B cell (primary cell): ENCODE measurements at regions not wholly inside any gene's neighbourhood (a gene's known extent, or its start where the extent isn't known, plus 50 kb on each side); places are given as distances from the start of the nearest gene placed in this dataset.
A peak's percentile ranks its signal among the peaks of the same experiment; 100 is the strongest.

Source experiments
- ATAC-seq: fragments of 200-7000 bp; cut with Tn5 transposase; one replicate; pipeline ENCODE4 v1.10.0; 2021; ENCODE audit warnings: low read depth, mild to moderate bottlenecking, moderate number of reproducible peaks, moderate library complexity
- CTCF ChIA-PET: fragments of 350-600 bp; sonication (Branson Sonifier 250); formaldehyde crosslinking; loops from one replicate; lab custom pipeline; 2021; ENCODE audit warnings: antibody characterized with exemption, inconsistent platforms; lab: Charles Lee
- POLR2A ChIA-PET: fragments of 350-600 bp; sonication (Branson Sonifier 250); formaldehyde crosslinking; loops from one replicate; lab custom pipeline; 2021; ENCODE audit warnings: antibody characterized with exemption; lab: Charles Lee
- DNase-seq: peaks from one replicate; pipeline ENCODE4 v3.0.0; 2013
- H2AFZ ChIP-seq: 2 replicates; pipeline ENCODE4 v1.6.1; 2012; ENCODE audit warnings: mild to moderate bottlenecking, low read depth, low read length; ENCODE audit not compliant: insufficient read depth, poor library complexity, severe bottlenecking
- H3K27ac ChIP-seq, 2 donors: 1 replicate in 1 of 2; 2 replicates in 1 of 2; pipeline ENCODE4 v1.5.1; 2012 to 2013; ENCODE audit warnings: low read length in 2 of 2, mild to moderate bottlenecking in 2 of 2, moderate library complexity in 1 of 2
- H3K27me3 ChIP-seq, 4 experiments: fragments of 200-600 bp in 1 of 4; sonication (generic) in 1 of 4; replicated peaks in 1 of 4; 1 replicate in 2 of 4; 2 replicates in 2 of 4; pipeline versions ENCODE4 v1.6.1 to v1.7.0; 2013 to 2016; ENCODE audit warnings: low read length in 3 of 4, mild to moderate bottlenecking in 2 of 4, mixed read lengths in 1 of 4, moderate library complexity in 1 of 4; ENCODE audit not compliant: insufficient read depth in 4 of 4, control insufficient read depth in 3 of 4; ENCODE audit errors: control extremely low read depth in 1 of 4
- H3K36me3 ChIP-seq, 2 experiments: replicated peaks in 1 of 2; 1 replicate in 1 of 2; 2 replicates in 1 of 2; pipeline versions ENCODE4 v1.6.1 to v1.7.1; 2013; ENCODE audit warnings: low read length in 1 of 2; ENCODE audit not compliant: insufficient read depth in 2 of 2, control insufficient read depth in 1 of 2; ENCODE audit errors: control extremely low read depth in 1 of 2, extremely low read depth in 1 of 2
- H3K4me1 ChIP-seq, 2 donors: fragments of 200-600 bp in 1 of 2; sonication (generic) in 1 of 2; 1 replicate in 1 of 2; 2 replicates in 1 of 2; pipeline versions ENCODE4 v1.5.1 to v1.6.1; 2013 to 2017; ENCODE audit warnings: low read length in 2 of 2; ENCODE audit not compliant: control insufficient read depth in 2 of 2, insufficient read depth in 2 of 2
- H3K4me2 ChIP-seq: replicated peaks from 2 replicates; pipeline ENCODE3; 2012; ENCODE audit warnings: mild to moderate bottlenecking, low read depth, low read length; ENCODE audit not compliant: poor library complexity, severe bottlenecking
- H3K4me3 ChIP-seq, 5 experiments: fragments of 200-600 bp in 1 of 5; sonication (generic) in 1 of 5; 1 replicate in 3 of 5; 2 replicates in 2 of 5; pipeline versions ENCODE4 v1.5.1 to v1.7.0; 2011 to 2016; ENCODE audit warnings: low read length in 4 of 5, mild to moderate bottlenecking in 4 of 5, low read depth in 2 of 5, control low read depth in 1 of 5, moderate library complexity in 1 of 5; ENCODE audit not compliant: insufficient read depth in 1 of 5; ENCODE audit errors: control extremely low read depth in 1 of 5, extremely low read depth in 1 of 5
- H3K79me2 ChIP-seq: fragments of 200-600 bp; sonication (generic); one replicate; pipeline ENCODE4 v1.6.0; 2016; ENCODE audit warnings: low read length; ENCODE audit not compliant: control insufficient read depth, insufficient read depth
- H3K9ac ChIP-seq: fragments of 200-600 bp; sonication (generic); 2 replicates; pipeline ENCODE4 v1.6.1; 2017; ENCODE audit warnings: mild to moderate bottlenecking, low read length, moderate library complexity
- H3K9me3 ChIP-seq, 3 donors: one replicate each; pipeline versions ENCODE4 v1.6.1 to v1.7.1; 2013; ENCODE audit warnings: low read length in 2 of 3; ENCODE audit not compliant: control insufficient read depth in 2 of 3, insufficient read depth in 1 of 3; ENCODE audit errors: control extremely low read depth in 1 of 3
- H4K20me1 ChIP-seq: 2 replicates; pipeline ENCODE4 v1.6.0; 2012; ENCODE audit warnings: mild to moderate bottlenecking, low read length; ENCODE audit not compliant: insufficient read depth, control insufficient read depth, poor library complexity, severe bottlenecking
- H3K27ac Mint-ChIP-seq: one replicate; pipeline ENCODE4 v1.8.0; 2021; ENCODE audit warnings: mixed read lengths
- H3K27me3 Mint-ChIP-seq: one replicate; pipeline ENCODE4 v1.8.0; 2021; ENCODE audit warnings: mixed read lengths
- H3K4me1 Mint-ChIP-seq: one replicate; pipeline ENCODE4 v1.8.0; 2021; ENCODE audit warnings: mixed read lengths
- H3K4me3 Mint-ChIP-seq: one replicate; pipeline ENCODE4 v1.8.0; 2021; ENCODE audit warnings: mixed read lengths
- H3K9me3 Mint-ChIP-seq: one replicate; pipeline ENCODE4 v1.8.0; 2022; ENCODE audit warnings: mixed read lengths; ENCODE audit not compliant: insufficient read depth
- EZH2 ChIP-seq: IDR thresholded peaks from 2 replicates; pipeline ENCODE4 v1.6.1; 2012; ENCODE audit warnings: borderline replicate concordance, low read depth, mild to moderate bottlenecking, moderate library complexity, low read length; ENCODE audit not compliant: insufficient read depth, poor library complexity, severe bottlenecking
- WGBS: methylation state at CpG from one replicate; pipeline ENCODE4 v1.1.5; 2013; ENCODE audit warnings: missing lambda C conversion rate; ENCODE audit not compliant: insufficient coverage; 5-methylcytosine and 5-hydroxymethylcytosine counted together
- intact Hi-C: fragments of 100-400 bp; cut with micrococcal nuclease; formaldehyde crosslinking; loops from one replicate; pipeline ENCODE4 v1.10.0; 2022
- TF ChIP-seq, protein P1 (sequence below): fragments of 200-600 bp; IDR thresholded peaks from one replicate; pipeline ENCODE4 v1.8.0; 2022; ENCODE audit warnings: antibody characterized with exemption, mild to moderate bottlenecking

GRCh38 chr5:173825215-173825865, 62.8 kb upstream of the CPEB4 start:
- H3K27ac Mint-ChIP-seq: peak overlapping the region; percentile 16
- H4K20me1 ChIP-seq: no peaks in the 10 kb centered on the region
- H3K4me1 Mint-ChIP-seq: peaks cover 75% of the 10 kb centered on the region
- H3K27me3 Mint-ChIP-seq: no peaks in the 10 kb centered on the region
- no peak overlapping the region for H3K4me3 ChIP-seq
- H3K79me2 ChIP-seq: no peaks in the 10 kb centered on the region
- no peak overlapping the region for H3K27ac ChIP-seq
- H3K4me2 ChIP-seq: no peak overlapping the region
- H3K9me3 Mint-ChIP-seq: peaks cover 2% of the 10 kb centered on the region
- no peaks in the 10 kb centered on the region for H3K27me3 ChIP-seq
- no peak overlapping the region for H3K9ac ChIP-seq
- ChIA-PET CTCF (interaction anchor here (1.2 kb wide), 1 partner anchor 210 kb away, joined by 3 read pairs; no protein-coding TSS in a partner anchor), POLR2A (no interaction called here)
- H3K36me3 ChIP-seq: no peaks in the 10 kb centered on the region
- no peak overlapping the region for H3K4me3 Mint-ChIP-seq
- 93% methylated on average over 11 of the region's 13 CpGs for WGBS
- peaks cover 0 to 11% (median 4%) of the 10 kb centered on the region in 3 donors for H3K9me3 ChIP-seq
- peaks cover 68 to 71% of the 10 kb centered on the region in 2 donors for H3K4me1 ChIP-seq
- DNase-seq (no peak), ATAC-seq (no peak)
- H2AFZ ChIP-seq: no peak overlapping the region
- TF ChIP-seq EZH2: no peak
- TF ChIP-seq, protein P1, sequence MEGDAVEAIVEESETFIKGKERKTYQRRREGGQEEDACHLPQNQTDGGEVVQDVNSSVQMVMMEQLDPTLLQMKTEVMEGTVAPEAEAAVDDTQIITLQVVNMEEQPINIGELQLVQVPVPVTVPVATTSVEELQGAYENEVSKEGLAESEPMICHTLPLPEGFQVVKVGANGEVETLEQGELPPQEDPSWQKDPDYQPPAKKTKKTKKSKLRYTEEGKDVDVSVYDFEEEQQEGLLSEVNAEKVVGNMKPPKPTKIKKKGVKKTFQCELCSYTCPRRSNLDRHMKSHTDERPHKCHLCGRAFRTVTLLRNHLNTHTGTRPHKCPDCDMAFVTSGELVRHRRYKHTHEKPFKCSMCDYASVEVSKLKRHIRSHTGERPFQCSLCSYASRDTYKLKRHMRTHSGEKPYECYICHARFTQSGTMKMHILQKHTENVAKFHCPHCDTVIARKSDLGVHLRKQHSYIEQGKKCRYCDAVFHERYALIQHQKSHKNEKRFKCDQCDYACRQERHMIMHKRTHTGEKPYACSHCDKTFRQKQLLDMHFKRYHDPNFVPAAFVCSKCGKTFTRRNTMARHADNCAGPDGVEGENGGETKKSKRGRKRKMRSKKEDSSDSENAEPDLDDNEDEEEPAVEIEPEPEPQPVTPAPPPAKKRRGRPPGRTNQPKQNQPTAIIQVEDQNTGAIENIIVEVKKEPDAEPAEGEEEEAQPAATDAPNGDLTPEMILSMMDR: no peak
- intact Hi-C loops: no loop called here

DNA sequence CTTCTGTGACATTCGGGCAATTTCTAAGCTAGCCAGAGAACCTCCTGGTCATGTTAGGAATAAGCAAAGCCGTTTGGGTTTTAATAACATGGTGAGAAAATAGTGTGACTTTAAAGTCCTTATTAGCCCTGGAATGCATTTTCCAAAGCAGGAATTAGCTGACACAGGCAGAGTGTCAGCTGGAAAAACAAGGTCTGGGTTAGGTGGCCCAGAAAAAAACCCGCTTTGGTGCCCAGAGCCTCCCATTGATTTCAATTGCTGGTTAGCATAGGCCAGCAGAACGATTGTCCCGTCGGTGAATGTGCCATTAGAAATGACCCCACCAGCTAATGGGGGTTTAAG, 62.1 kb upstream of the CPEB4 start:
- Histone ChIP-seq H3K36me3 (no peaks in the 10 kb centered on the region), H3K27ac (no peak overlapping the region), H4K20me1 (no peaks in the 10 kb centered on the region), H3K79me2 (no peaks in the 10 kb centered on the region), H3K9ac (no peak overlapping the region), H2AFZ (no peak overlapping the region), H3K4me2 (no peak overlapping the region), H3K4me1 (peaks cover 66 to 71% of the 10 kb centered on the region in 2 donors), H3K9me3 (peaks cover 0 to 11% (median 4%) of the 10 kb centered on the region in 3 donors), H3K27me3 (no peaks in the 10 kb centered on the region), H3K4me3 (no peak overlapping the region)
- ATAC-seq (no peak), DNase-seq (no peak)
- H3K4me3 Mint-ChIP-seq: no peak overlapping the region
- CTCF ChIA-PET: interaction anchor here (1.2 to 1.6 kb wide), 2 partner anchors 147 to 210 kb away, joined by 3 read pairs; no protein-coding TSS in a partner anchor
- peaks cover 2% of the 10 kb centered on the region for H3K9me3 Mint-ChIP-seq
- no peak overlapping the region for H3K27ac Mint-ChIP-seq
- intact Hi-C loops: no loop called here
- TF ChIP-seq EZH2: no peak
- TF ChIP-seq, protein P1: no peak
- 100% methylated on average over 3 of the region's 6 CpGs for WGBS
- H3K4me1 Mint-ChIP-seq: peaks cover 75% of the 10 kb centered on the region
- POLR2A ChIA-PET: interaction anchor here (0.5 kb wide), 1 partner anchor 17 kb away, joined by 5 read pairs; no protein-coding TSS in a partner anchor
- no peaks in the 10 kb centered on the region for H3K27me3 Mint-ChIP-seq
